ENCODE measurements at regions not wholly inside any gene's neighbourhood (a gene's known extent, or its start where the extent isn't known, plus 50 kb on each side); places are given as distances from the start of the nearest gene placed in this dataset.

DNA sequence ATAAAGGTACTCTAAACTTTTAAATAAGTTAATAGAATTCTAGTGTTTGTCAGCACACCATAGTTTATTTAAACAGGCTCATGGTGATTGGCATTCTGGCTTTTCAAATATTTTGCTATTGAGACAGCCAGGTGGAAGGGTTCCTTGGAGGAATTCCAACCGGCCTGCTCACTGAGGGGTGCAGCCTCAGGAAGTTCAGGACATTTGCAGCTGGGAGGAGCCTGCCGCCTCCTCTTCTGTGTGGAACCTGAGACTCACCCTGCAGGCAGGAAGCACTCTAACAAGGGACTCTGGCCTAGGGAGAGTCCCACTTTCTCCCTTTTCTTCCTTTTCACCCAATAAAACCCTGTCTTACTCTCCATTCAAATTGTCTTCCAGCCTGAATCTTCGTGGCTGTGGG is 1328.0 kb downstream of the FSTL5 start:
- DNase-seq (ENCODE audit: low read depth, low spot score): peak; percentile 33
- Histone ChIP-seq H3K9me3 (ENCODE audit: control insufficient read depth in 1 of 2, insufficient read depth in 1 of 2, low read depth in 1 of 2, low read length in 2 of 2) (no peaks in the 10 kb centered on the region), H3K9me2 (ENCODE audit: insufficient read depth) (no peaks in the 10 kb centered on the region), H3K36me3 (ENCODE audit: control insufficient read depth in 1 of 2, insufficient read depth in 2 of 2, low read length in 2 of 2) (no peaks in the 10 kb centered on the region), H3K27me3 (ENCODE audit: insufficient read depth, low read length) (no peaks in the 10 kb centered on the region), H3K4me1 (ENCODE audit: control insufficient read depth in 1 of 2, insufficient read depth in 2 of 2, low read length in 2 of 2) (peaks cover 8 to 13% of the 10 kb centered on the region in 2 experiments; a peak in 3 of 4 replicates), H3K4me2 (ENCODE audit: low read length) (peak overlapping the region; percentile 57), H2AFZ (ENCODE audit: low read depth, low read length, poor library complexity, severe bottlenecking) (peak overlapping the region; percentile 91), H3K27ac (ENCODE audit: low read depth, low read length) (no peak overlapping the region), H3K79me2 (ENCODE audit: insufficient read depth, low read length) (no peaks in the 10 kb centered on the region), H3K9ac (ENCODE audit: low read length) (no peak overlapping the region), H4K20me1 (ENCODE audit: insufficient read depth) (no peaks in the 10 kb centered on the region), H3K4me3 (replicated peaks in 1 of 2; ENCODE audit: low read depth in 1 of 2, low read length in 2 of 2) (no peak overlapping the region)
- ChIA-PET CTCF (no interaction called here), POLR2A (no interaction called here), RAD21 (ENCODE audit: low non-redundant PET in 1 of 2, low total read pairs in 2 of 2, uncharacterized antibody in 2 of 2, unreplicated experiment in 2 of 2) (no interaction called here)
- BruUV-seq (replicated peaks): no TSS peak
- ATAC-seq: peak; percentile 100
- TF ChIP-seq POLR2AphosphoS5 (IDR thresholded peaks at IDR 0.05; ENCODE audit: low read depth, low read length) (0 out of 2 replicates have a peak, but pooled peaks have one; percentile 31), JUND (IDR thresholded peaks at IDR 0.05) (no peak)
- intact Hi-C loops (cut with micrococcal nuclease): no loop called here

DNA sequence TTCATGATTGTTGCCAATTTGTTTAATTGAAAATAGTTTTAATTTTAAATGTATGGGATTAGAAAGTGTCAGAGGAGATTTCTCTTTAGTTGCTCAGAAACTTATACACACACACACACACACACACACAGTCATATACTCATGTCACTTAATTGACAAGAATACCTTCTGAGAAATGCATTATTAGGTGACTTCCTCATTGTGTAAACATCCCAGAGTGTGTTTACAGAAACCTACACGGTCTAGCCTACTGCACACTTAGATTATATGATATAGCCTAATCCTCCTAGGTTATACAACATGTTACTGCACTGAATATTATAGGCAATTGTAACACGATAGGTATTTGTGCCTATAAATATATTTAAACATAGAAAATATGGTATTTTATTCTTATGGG is 1327.4 kb downstream of the FSTL5 start:
- H3K4me2 ChIP-seq (ENCODE audit: low read length): peak overlapping the region; percentile 57

More for the DNA sequence above, 1327.4 kb downstream of the FSTL5 start:
- H3K27me3 ChIP-seq (ENCODE audit: insufficient read depth, low read length): no peaks in the 10 kb centered on the region
- CTCF ChIA-PET: no interaction called here
- no peaks in the 10 kb centered on the region for H3K79me2 ChIP-seq (ENCODE audit: insufficient read depth, low read length)
- POLR2A ChIA-PET: no interaction called here
- no peaks in the 10 kb centered on the region for H3K36me3 ChIP-seq (ENCODE audit: control insufficient read depth in 1 of 2, insufficient read depth in 2 of 2, low read length in 2 of 2)
- H3K9me2 ChIP-seq (ENCODE audit: insufficient read depth): no peaks in the 10 kb centered on the region
- no peaks in the 10 kb centered on the region for H4K20me1 ChIP-seq (ENCODE audit: insufficient read depth)
- H3K4me1 ChIP-seq (ENCODE audit: control insufficient read depth in 1 of 2, insufficient read depth in 2 of 2, low read length in 2 of 2): peaks cover 8 to 13% of the 10 kb centered on the region in 2 experiments; a peak in 3 of 4 replicates
- RAD21 ChIA-PET (ENCODE audit: low non-redundant PET in 1 of 2, low total read pairs in 2 of 2, uncharacterized antibody in 2 of 2, unreplicated experiment in 2 of 2): no interaction called here
- no peaks in the 10 kb centered on the region for H3K9me3 ChIP-seq (ENCODE audit: control insufficient read depth in 1 of 2, insufficient read depth in 1 of 2, low read depth in 1 of 2, low read length in 2 of 2)
- H3K9ac ChIP-seq (ENCODE audit: low read length): no peak overlapping the region
- peak overlapping the region; percentile 91 for H2AFZ ChIP-seq (ENCODE audit: low read depth, low read length, poor library complexity, severe bottlenecking)
- H3K4me3 ChIP-seq (replicated peaks in 1 of 2; ENCODE audit: low read depth in 1 of 2, low read length in 2 of 2): no peak overlapping the region
- BruUV-seq (replicated peaks): no TSS peak
- DNase-seq (ENCODE audit: low read depth, low spot score): no peak
- H3K27ac ChIP-seq (ENCODE audit: low read depth, low read length): no peak overlapping the region
- intact Hi-C loops (cut with micrococcal nuclease): no loop called here
- TF ChIP-seq, protein P1, sequence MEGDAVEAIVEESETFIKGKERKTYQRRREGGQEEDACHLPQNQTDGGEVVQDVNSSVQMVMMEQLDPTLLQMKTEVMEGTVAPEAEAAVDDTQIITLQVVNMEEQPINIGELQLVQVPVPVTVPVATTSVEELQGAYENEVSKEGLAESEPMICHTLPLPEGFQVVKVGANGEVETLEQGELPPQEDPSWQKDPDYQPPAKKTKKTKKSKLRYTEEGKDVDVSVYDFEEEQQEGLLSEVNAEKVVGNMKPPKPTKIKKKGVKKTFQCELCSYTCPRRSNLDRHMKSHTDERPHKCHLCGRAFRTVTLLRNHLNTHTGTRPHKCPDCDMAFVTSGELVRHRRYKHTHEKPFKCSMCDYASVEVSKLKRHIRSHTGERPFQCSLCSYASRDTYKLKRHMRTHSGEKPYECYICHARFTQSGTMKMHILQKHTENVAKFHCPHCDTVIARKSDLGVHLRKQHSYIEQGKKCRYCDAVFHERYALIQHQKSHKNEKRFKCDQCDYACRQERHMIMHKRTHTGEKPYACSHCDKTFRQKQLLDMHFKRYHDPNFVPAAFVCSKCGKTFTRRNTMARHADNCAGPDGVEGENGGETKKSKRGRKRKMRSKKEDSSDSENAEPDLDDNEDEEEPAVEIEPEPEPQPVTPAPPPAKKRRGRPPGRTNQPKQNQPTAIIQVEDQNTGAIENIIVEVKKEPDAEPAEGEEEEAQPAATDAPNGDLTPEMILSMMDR (IDR thresholded peaks at IDR 0.05 in 2 of 3, conservative IDR thresholded peaks at IDR 0.05 in 1 of 3; ENCODE audit: borderline replicate concordance in 1 of 3, insufficient read depth in 1 of 3, low read depth in 2 of 3, low read length in 2 of 3): no peak
- TF ChIP-seq POLR2A (IDR thresholded peaks at IDR 0.05; ENCODE audit: borderline replicate concordance, extremely low read depth, insufficient read depth, insufficient read length) (no peak), CBX3 (IDR thresholded peaks at IDR 0.05; ENCODE audit: low read depth) (no peak), ZFX (IDR thresholded peaks at IDR 0.05) (no peak), EZH2 (IDR thresholded peaks at IDR 0.05) (no peak), ELF1 (IDR thresholded peaks at IDR 0.05; ENCODE audit: borderline replicate concordance, low read depth) (no peak), SP1 (IDR thresholded peaks at IDR 0.05; ENCODE audit: low read depth) (no peak), ZNF274 (IDR thresholded peaks at IDR 0.05; ENCODE audit: low read depth, low read length) (no peak), ZBTB33 (IDR thresholded peaks at IDR 0.05; ENCODE audit: extremely low read depth, insufficient replicate concordance, low read length) (no peak), SIN3A (IDR thresholded peaks at IDR 0.05; ENCODE audit: low read depth) (no peak), JUND (IDR thresholded peaks at IDR 0.05) (no peak), TCF7L2 (IDR thresholded peaks at IDR 0.05; ENCODE audit: borderline replicate concordance, extremely low read depth, insufficient read depth, insufficient read length) (no peak), YY1 (IDR thresholded peaks at IDR 0.05; ENCODE audit: extremely low read depth, insufficient replicate concordance, low read depth, low read length) (no peak)
- peak; percentile 30; the same call in 1 of the 2 replicates for ATAC-seq

Measured in HCT116 (cell line).